Astrocyte (in vitro differentiated cells and primary cell): ENCODE measurements at regions not wholly inside any gene's neighbourhood (a gene's known extent, or its start where the extent isn't known, plus 50 kb on each side); places are given as distances from the start of the nearest gene placed in this dataset.

Source experiments
- DNase-seq: peaks from one replicate; pipeline ENCODE4 v3.0.0-alpha.2; 2010; ENCODE audit warnings: low read depth
- FAIRE-seq: peaks from 2 replicates; lab custom pipeline; 2011; peaks lifted over from hg19 to GRCh38; lab: Jason Lieb, UNC
- H2AFZ ChIP-seq: 2 replicates; pipeline ENCODE4 v1.6.0; 2012; ENCODE audit warnings: low read depth, low read length, inconsistent platforms
- H3K27ac ChIP-seq: 2 replicates; pipeline ENCODE4 v1.5.1; 2011; ENCODE audit warnings: low read depth, low read length, inconsistent platforms
- H3K27me3 ChIP-seq: 2 replicates; pipeline ENCODE4 v1.6.0; 2011; ENCODE audit warnings: low read length, inconsistent platforms; ENCODE audit not compliant: insufficient read depth
- H3K36me3 ChIP-seq: 2 replicates; pipeline ENCODE4 v1.5.1; 2011; ENCODE audit warnings: low read length, inconsistent platforms; ENCODE audit not compliant: insufficient read depth
- H3K4me1 ChIP-seq: 2 replicates; pipeline ENCODE4 v1.5.1; 2011; ENCODE audit warnings: low read length, inconsistent platforms; ENCODE audit not compliant: insufficient read depth
- H3K4me2 ChIP-seq: 2 replicates; pipeline ENCODE4 v1.6.0; 2012; ENCODE audit warnings: low read length, inconsistent platforms
- H3K4me3 ChIP-seq: 2 replicates; pipeline ENCODE4 v1.5.1; 2011; ENCODE audit warnings: low read depth, mild to moderate bottlenecking, low read length, inconsistent platforms; ENCODE audit not compliant: insufficient read depth
- H3K79me2 ChIP-seq: 2 replicates; pipeline ENCODE4 v1.6.0; 2012; ENCODE audit warnings: mild to moderate bottlenecking, low read length, inconsistent platforms; ENCODE audit not compliant: insufficient read depth
- H3K9ac ChIP-seq: 2 replicates; pipeline ENCODE4 v1.6.0; 2012; ENCODE audit warnings: mild to moderate bottlenecking, low read length, inconsistent platforms
- H3K9me3 ChIP-seq: 2 replicates; pipeline ENCODE4 v1.5.1; 2012; ENCODE audit warnings: low read depth, mild to moderate bottlenecking, low read length, inconsistent platforms; ENCODE audit not compliant: insufficient read depth
- H4K20me1 ChIP-seq: 2 replicates; pipeline ENCODE4 v1.6.0; 2012; ENCODE audit warnings: low read length, inconsistent platforms; ENCODE audit not compliant: insufficient read depth
- H3K27ac Mint-ChIP-seq: one replicate; pipeline ENCODE4 v1.8.0; 2021; ENCODE audit warnings: mild to moderate bottlenecking, mixed read lengths; ENCODE audit not compliant: unreplicated experiment
- H3K27me3 Mint-ChIP-seq: one replicate; pipeline ENCODE4 v1.8.0; 2021; ENCODE audit warnings: low read depth, mixed read lengths; ENCODE audit not compliant: unreplicated experiment
- H3K36me3 Mint-ChIP-seq: one replicate; pipeline ENCODE4 v1.8.0; 2021; ENCODE audit warnings: low read depth, mixed read lengths; ENCODE audit not compliant: unreplicated experiment
- H3K4me1 Mint-ChIP-seq: one replicate; pipeline ENCODE4 v1.8.0; 2021; ENCODE audit warnings: low read depth, mixed read lengths; ENCODE audit not compliant: unreplicated experiment
- H3K4me3 Mint-ChIP-seq: one replicate; pipeline ENCODE4 v1.8.0; 2021; ENCODE audit warnings: mild to moderate bottlenecking, moderate library complexity, mixed read lengths; ENCODE audit not compliant: unreplicated experiment
- H3K9me3 Mint-ChIP-seq: one replicate; pipeline ENCODE4 v1.8.0; 2021; ENCODE audit warnings: mild to moderate bottlenecking, mixed read lengths; ENCODE audit not compliant: unreplicated experiment
- CTCF ChIP-seq: IDR thresholded peaks from 2 replicates; pipeline ENCODE4 v1.5.1; 2011; ENCODE audit warnings: low read depth, mild to moderate bottlenecking, inconsistent platforms, low read length, moderate library complexity; ENCODE audit not compliant: insufficient read depth
- EZH2 ChIP-seq: IDR thresholded peaks from 2 replicates; pipeline ENCODE4 v1.6.1; 2012; ENCODE audit warnings: mild to moderate bottlenecking, low read length, inconsistent platforms; ENCODE audit not compliant: insufficient read depth

DNA sequence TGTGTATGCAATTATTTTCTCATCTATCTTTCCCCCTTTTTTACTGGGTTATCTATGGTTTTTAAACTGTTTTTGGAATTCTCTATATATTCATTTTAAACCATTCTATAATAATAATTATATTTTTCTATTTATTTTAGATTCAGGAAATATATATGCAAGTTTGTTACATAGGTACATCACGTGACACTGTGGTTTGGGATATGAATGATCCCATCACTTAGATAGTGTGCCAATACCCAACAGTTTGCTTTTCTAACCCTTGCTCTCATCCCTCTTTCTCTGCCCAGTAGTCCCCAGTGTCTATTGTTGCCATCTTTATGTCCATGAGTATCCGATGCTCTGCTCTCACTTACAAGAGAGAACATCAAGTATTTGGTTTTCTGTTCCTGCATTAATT lies 65.8 kb upstream of the SPHKAP start:
- Histone ChIP-seq H2AFZ (no peak overlapping the region), H3K4me2 (no peak overlapping the region), H4K20me1 (no peaks in the 10 kb centered on the region), H3K79me2 (no peaks in the 10 kb centered on the region), H3K4me3 (no peak overlapping the region), H3K9me3 (no peaks in the 10 kb centered on the region), H3K27ac (no peak overlapping the region), H3K4me1 (no peaks in the 10 kb centered on the region), H3K9ac (no peak overlapping the region), H3K27me3 (no peaks in the 10 kb centered on the region), H3K36me3 (no peaks in the 10 kb centered on the region)
- DNase-seq (no peak), FAIRE-seq (no peak)
- Mint-ChIP-seq H3K27me3 (no peaks in the 10 kb centered on the region), H3K4me3 (no peak overlapping the region), H3K9me3 (no peaks in the 10 kb centered on the region), H3K27ac (no peak overlapping the region), H3K36me3 (no peaks in the 10 kb centered on the region), H3K4me1 (no peaks in the 10 kb centered on the region)
- TF ChIP-seq CTCF (no peak), EZH2 (no peak)

DNA sequence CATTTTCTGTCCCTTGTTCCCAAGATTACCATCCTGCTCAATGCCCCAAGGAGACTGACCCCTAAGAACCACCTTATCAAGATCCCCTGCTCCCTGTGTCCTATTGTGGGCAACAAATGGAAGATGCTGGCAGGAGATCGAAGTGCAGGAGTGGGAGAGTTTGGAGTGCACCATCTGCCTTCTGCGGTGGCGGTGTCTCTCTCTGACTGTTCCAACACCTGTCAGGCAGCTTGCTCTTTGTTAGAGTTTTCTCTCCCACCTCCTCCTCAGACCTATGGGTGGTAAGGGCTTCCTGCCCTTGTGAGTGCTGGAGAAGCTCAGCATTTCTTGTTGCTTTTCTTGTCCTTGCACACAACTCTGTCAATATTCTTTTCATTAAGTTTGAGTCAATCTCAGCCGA lies 64.1 kb upstream of the SPHKAP start:
- Mint-ChIP-seq H3K4me3 (no peak overlapping the region), H3K4me1 (no peaks in the 10 kb centered on the region), H3K27me3 (no peaks in the 10 kb centered on the region), H3K9me3 (no peaks in the 10 kb centered on the region), H3K27ac (no peak overlapping the region), H3K36me3 (no peaks in the 10 kb centered on the region)
- no peak for DNase-seq
- H4K20me1 ChIP-seq = no peaks in the 10 kb centered on the region
- H3K9ac ChIP-seq = no peak overlapping the region
- H2AFZ ChIP-seq = no peak overlapping the region
- no peak overlapping the region for H3K4me2 ChIP-seq
- no peak overlapping the region for H3K4me3 ChIP-seq
- no peak for FAIRE-seq
- H3K27ac ChIP-seq = no peak overlapping the region
- H3K36me3 ChIP-seq = no peaks in the 10 kb centered on the region
- no peaks in the 10 kb centered on the region for H3K4me1 ChIP-seq
- no peak for TF ChIP-seq CTCF
- TF ChIP-seq EZH2 = no peak
- H3K79me2 ChIP-seq = no peaks in the 10 kb centered on the region
- no peaks in the 10 kb centered on the region for H3K9me3 ChIP-seq
- no peaks in the 10 kb centered on the region for H3K27me3 ChIP-seq

GRCh38 chr2:228242591-228242990 lies 61.1 kb upstream of the SPHKAP start:
- Histone ChIP-seq H2AFZ (no peak overlapping the region), H4K20me1 (no peaks in the 10 kb centered on the region), H3K27ac (no peak overlapping the region), H3K4me2 (no peak overlapping the region), H3K9ac (no peak overlapping the region), H3K4me3 (no peak overlapping the region), H3K27me3 (no peaks in the 10 kb centered on the region), H3K36me3 (no peaks in the 10 kb centered on the region), H3K9me3 (no peaks in the 10 kb centered on the region), H3K4me1 (no peaks in the 10 kb centered on the region), H3K79me2 (no peaks in the 10 kb centered on the region)
- H3K36me3 Mint-ChIP-seq = no peaks in the 10 kb centered on the region
- no peak for DNase-seq
- FAIRE-seq = no peak
- H3K27ac Mint-ChIP-seq = no peak overlapping the region
- H3K4me1 Mint-ChIP-seq = no peaks in the 10 kb centered on the region
- H3K4me3 Mint-ChIP-seq = no peak overlapping the region
- no peaks in the 10 kb centered on the region for H3K9me3 Mint-ChIP-seq
- TF ChIP-seq EZH2 (no peak), CTCF (no peak)
- no peaks in the 10 kb centered on the region for H3K27me3 Mint-ChIP-seq
